ENCODE measurements at regions not wholly inside any gene's neighbourhood (a gene's known extent, or its start where the extent isn't known, plus 50 kb on each side); places are given as distances from the start of the nearest gene placed in this dataset.

- Mint-ChIP-seq H3K4me3 (ENCODE audit: low read depth) (no peak overlapping the region), H3K9me3 (no peaks in the 10 kb centered on the region), H3K27ac (no peak overlapping the region), H3K27me3 (ENCODE audit: low read depth) (no peaks in the 10 kb centered on the region), H3K36me3 (ENCODE audit: low read depth) (no peaks in the 10 kb centered on the region), H3K4me1 (ENCODE audit: low read depth) (peaks cover 1% of the 10 kb centered on the region)
- intact Hi-C loops (cut with micrococcal nuclease), result no loop called here
- no peak for DNase-seq (ENCODE audit: low spot score)
Measured at GRCh38 chr7:91323626-91324158, 59.5 kb downstream of the FZD1 start.

DNA sequence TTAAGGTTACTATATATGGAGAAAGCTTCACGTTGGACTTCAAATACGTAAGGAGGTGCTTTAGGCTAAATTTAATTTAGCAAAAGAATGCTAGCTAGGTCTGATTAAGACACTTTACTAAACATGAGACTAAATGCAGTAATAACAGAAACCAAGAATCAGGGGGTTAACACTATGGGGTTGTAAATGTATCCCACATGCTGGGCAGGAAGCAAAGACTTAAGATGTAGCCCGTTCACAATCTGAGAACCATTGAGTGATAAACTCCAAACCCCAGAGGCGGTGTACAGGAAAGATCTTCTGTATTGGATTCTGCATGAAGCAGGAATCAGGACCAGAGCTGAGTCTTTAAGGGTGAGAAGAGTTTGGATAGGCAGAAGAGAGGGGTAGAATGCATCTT is 60.4 kb downstream of the FZD1 start:
- intact Hi-C loops (cut with micrococcal nuclease), result no loop called here
- no peak overlapping the region for H3K27ac Mint-ChIP-seq
- no peaks in the 10 kb centered on the region for H3K36me3 Mint-ChIP-seq (ENCODE audit: low read depth)
- no peak overlapping the region for H3K4me3 Mint-ChIP-seq (ENCODE audit: low read depth)
- no peaks in the 10 kb centered on the region for H3K9me3 Mint-ChIP-seq
- peaks cover 1% of the 10 kb centered on the region for H3K4me1 Mint-ChIP-seq (ENCODE audit: low read depth)
- H3K27me3 Mint-ChIP-seq (ENCODE audit: low read depth), result no peaks in the 10 kb centered on the region
- no peak for DNase-seq (ENCODE audit: low spot score)

- intact Hi-C loops (cut with micrococcal nuclease), result no loop called here
- H3K4me1 Mint-ChIP-seq (ENCODE audit: low read depth), result peaks cover 1% of the 10 kb centered on the region
- no peak for DNase-seq (ENCODE audit: low spot score)
- H3K9me3 Mint-ChIP-seq, result no peaks in the 10 kb centered on the region
- no peaks in the 10 kb centered on the region for H3K27me3 Mint-ChIP-seq (ENCODE audit: low read depth)
- no peak overlapping the region for H3K4me3 Mint-ChIP-seq (ENCODE audit: low read depth)
- H3K36me3 Mint-ChIP-seq (ENCODE audit: low read depth), result no peaks in the 10 kb centered on the region
- H3K27ac Mint-ChIP-seq, result no peak overlapping the region
Measured at GRCh38 chr7:91325726-91326125, 61.5 kb downstream of the FZD1 start.

DNA sequence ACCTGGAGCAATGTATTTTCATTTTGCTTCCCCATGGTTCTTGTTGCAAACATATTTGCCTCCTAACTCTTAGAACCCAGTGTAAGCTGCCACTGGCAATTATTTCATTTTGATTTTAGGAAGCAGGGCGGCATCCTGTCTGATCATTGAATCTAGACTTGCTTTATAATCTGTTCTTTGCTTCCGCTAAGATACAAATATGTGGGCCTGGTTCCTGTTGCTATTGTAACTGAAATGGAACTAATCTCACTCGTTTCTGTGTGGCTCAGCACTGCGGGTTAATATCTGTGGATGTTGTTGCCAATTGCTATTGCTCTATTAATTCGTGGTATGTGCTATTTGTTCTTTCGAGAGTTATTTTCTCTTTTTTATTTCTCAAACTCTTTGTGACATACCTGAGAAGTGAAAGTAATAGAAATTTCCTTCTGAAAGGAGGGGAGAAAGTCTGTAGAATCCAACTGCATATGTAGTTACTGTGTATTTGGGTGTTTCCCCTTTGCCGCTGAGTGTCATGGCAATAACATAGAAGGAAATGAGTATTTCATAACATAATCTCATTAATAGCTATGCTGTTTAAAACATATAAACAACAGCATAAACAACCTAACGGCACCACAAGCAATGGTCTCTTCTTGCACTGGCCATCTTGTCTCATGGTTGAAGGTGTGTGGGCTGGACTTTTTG is 62.4 kb downstream of the FZD1 start:
- Mint-ChIP-seq H3K27me3 (ENCODE audit: low read depth) (no peaks in the 10 kb centered on the region), H3K4me3 (ENCODE audit: low read depth) (no peak overlapping the region), H3K9me3 (no peaks in the 10 kb centered on the region), H3K36me3 (ENCODE audit: low read depth) (no peaks in the 10 kb centered on the region), H3K27ac (no peak overlapping the region), H3K4me1 (ENCODE audit: low read depth) (peaks cover 1% of the 10 kb centered on the region)
- intact Hi-C loops (cut with micrococcal nuclease), result no loop called here
- DNase-seq (ENCODE audit: low spot score), result no peak

DNA sequence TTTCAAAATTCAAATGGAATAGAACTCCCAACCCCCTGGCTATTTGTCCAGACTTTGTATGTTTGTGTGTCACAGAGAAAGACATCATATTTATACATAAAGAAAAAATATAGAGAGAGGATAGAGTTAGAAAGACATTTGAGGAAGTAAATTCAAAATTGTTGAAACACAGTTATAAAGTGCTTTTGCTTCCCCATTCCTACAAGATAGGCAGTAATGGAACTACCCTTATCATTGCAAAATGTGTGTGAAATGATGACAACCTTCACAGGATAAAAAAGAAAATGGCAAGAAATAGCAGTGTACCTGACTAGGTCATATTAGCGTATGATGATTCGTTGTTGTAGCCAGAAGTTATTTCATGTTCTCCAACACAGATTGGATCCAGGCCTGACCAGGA is 63.1 kb downstream of the FZD1 start:
- H3K27ac Mint-ChIP-seq, result no peak overlapping the region
- peaks cover 1% of the 10 kb centered on the region for H3K4me1 Mint-ChIP-seq (ENCODE audit: low read depth)
- H3K4me3 Mint-ChIP-seq (ENCODE audit: low read depth), result no peak overlapping the region
- H3K9me3 Mint-ChIP-seq, result no peaks in the 10 kb centered on the region
- no peaks in the 10 kb centered on the region for H3K27me3 Mint-ChIP-seq (ENCODE audit: low read depth)
- intact Hi-C loops (cut with micrococcal nuclease), result no loop called here
- no peaks in the 10 kb centered on the region for H3K36me3 Mint-ChIP-seq (ENCODE audit: low read depth)
- DNase-seq (ENCODE audit: low spot score), result no peak

DNA sequence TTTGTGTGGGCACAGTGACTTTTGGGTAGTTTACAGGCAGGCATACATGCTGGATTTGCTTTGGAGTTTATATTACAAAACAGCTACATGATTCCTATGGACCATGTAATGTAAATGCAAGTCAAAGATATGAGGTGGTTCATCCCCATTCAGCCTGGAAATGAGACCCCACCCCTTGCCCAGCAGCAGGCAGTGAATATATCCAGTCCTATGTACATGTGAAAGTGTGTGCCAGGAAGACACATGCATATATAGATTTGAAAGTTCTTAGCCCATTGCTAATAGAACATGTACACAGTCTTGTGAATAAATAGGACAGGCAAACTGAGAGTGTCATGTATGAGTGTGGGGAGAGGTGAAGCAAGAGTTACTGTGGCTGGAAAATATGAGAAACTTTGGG is 65.3 kb downstream of the FZD1 start:
- Mint-ChIP-seq H3K4me3 (ENCODE audit: low read depth) (no peak overlapping the region), H3K9me3 (no peaks in the 10 kb centered on the region), H3K27ac (no peak overlapping the region), H3K27me3 (ENCODE audit: low read depth) (no peaks in the 10 kb centered on the region), H3K36me3 (ENCODE audit: low read depth) (no peaks in the 10 kb centered on the region), H3K4me1 (ENCODE audit: low read depth) (peaks cover 1% of the 10 kb centered on the region)
- DNase-seq (ENCODE audit: low spot score), result no peak
- intact Hi-C loops (cut with micrococcal nuclease), result no loop called here

DNA sequence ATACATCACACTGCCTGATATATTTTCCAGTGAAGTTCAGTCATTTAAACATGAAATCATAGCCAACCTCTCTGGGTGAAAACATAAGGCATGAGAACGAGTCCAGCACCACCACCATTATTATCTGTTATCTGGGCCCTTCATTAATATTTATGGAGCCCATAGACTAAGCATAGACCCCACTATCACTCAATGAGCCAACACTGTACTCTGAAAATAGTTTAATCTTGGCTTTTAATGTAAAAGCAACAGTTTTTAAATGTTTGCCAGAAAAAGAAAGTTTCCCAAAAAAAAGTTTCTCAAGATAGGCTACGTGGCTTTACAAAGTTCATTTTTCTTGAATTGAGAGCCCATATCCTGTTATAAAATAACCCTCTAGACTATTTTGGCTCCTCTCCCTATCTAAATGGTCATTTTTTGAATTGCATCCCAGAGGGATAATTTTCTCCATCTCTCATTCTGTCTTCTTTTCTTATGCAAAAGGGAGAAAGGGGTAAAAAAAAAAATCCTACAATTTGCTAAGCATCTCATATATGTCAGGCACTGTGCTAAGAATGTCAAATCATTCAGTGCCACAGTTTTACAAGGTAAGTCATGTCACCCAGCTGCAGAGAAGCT is 66.1 kb downstream of the FZD1 start:
- H3K9me3 Mint-ChIP-seq, result no peaks in the 10 kb centered on the region
- H3K36me3 Mint-ChIP-seq (ENCODE audit: low read depth), result no peaks in the 10 kb centered on the region
- intact Hi-C loops (cut with micrococcal nuclease), result no loop called here
- H3K27ac Mint-ChIP-seq, result no peak overlapping the region
- H3K4me3 Mint-ChIP-seq (ENCODE audit: low read depth), result no peak overlapping the region
- no peaks in the 10 kb centered on the region for H3K27me3 Mint-ChIP-seq (ENCODE audit: low read depth)
- H3K4me1 Mint-ChIP-seq (ENCODE audit: low read depth), result peaks cover 1% of the 10 kb centered on the region
- no peak for DNase-seq (ENCODE audit: low spot score)

GRCh38 chr7:91330866-91331265 is 66.6 kb downstream of the FZD1 start:
- no peak for DNase-seq (ENCODE audit: low spot score)
- Mint-ChIP-seq H3K4me1 (ENCODE audit: low read depth) (no peaks in the 10 kb centered on the region), H3K9me3 (no peaks in the 10 kb centered on the region), H3K27ac (no peak overlapping the region), H3K36me3 (ENCODE audit: low read depth) (no peaks in the 10 kb centered on the region), H3K27me3 (ENCODE audit: low read depth) (no peaks in the 10 kb centered on the region), H3K4me3 (ENCODE audit: low read depth) (no peak overlapping the region)
- intact Hi-C loops (cut with micrococcal nuclease), result no loop called here

GRCh38 chr7:91336106-91336505 is 71.9 kb downstream of the FZD1 start:
- Mint-ChIP-seq H3K27me3 (ENCODE audit: low read depth) (no peaks in the 10 kb centered on the region), H3K4me1 (ENCODE audit: low read depth) (no peaks in the 10 kb centered on the region), H3K36me3 (ENCODE audit: low read depth) (no peaks in the 10 kb centered on the region), H3K27ac (no peak overlapping the region), H3K4me3 (ENCODE audit: low read depth) (no peak overlapping the region), H3K9me3 (no peaks in the 10 kb centered on the region)
- intact Hi-C loops (cut with micrococcal nuclease), result no loop called here
- DNase-seq (ENCODE audit: low spot score), result no peak

DNA sequence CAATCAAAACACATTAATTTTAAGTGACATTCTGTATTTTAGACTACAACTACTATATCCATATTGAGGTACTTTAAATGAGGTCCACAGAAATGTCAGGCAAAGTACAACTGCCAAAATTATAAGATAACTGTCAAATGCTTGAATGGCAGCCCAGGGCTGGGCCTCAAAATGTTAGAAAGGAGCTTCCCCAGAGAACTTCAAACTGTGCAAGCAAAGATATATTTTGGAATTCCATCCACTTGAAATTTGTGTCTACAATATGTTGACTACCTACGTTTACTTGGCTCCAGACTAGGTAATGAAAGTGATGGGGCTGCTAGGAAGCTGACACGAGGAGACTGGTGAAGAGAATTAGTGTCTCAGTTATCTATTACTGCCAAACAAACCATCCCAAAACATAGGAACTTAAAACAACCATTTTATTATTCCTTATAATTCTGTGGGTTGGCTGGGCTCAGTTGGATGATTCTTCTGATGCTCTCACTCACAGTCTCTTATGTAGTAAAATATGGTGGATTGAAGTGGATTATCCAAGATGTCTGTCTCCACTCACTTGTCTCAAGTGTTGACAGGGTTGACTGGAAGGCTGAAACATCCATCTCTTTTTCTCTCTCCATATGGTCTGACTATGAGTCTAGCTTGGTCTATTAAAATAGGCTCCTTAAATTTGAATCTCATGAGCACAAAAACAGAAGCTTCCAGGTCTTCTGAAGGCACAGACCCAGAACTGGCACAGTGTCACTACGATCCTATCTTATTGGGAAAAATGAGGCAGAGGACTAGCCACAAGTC is 74.2 kb downstream of the FZD1 start:
- Mint-ChIP-seq H3K27me3 (ENCODE audit: low read depth) (no peaks in the 10 kb centered on the region), H3K27ac (no peak overlapping the region), H3K9me3 (no peaks in the 10 kb centered on the region), H3K4me3 (ENCODE audit: low read depth) (no peak overlapping the region), H3K36me3 (ENCODE audit: low read depth) (no peaks in the 10 kb centered on the region), H3K4me1 (ENCODE audit: low read depth) (no peaks in the 10 kb centered on the region)
- intact Hi-C loops (cut with micrococcal nuclease), result no loop called here
- no peak for DNase-seq (ENCODE audit: low spot score)

- no peaks in the 10 kb centered on the region for H3K36me3 Mint-ChIP-seq (ENCODE audit: low read depth)
- no peak overlapping the region for H3K27ac Mint-ChIP-seq
- no peaks in the 10 kb centered on the region for H3K9me3 Mint-ChIP-seq
- no peaks in the 10 kb centered on the region for H3K27me3 Mint-ChIP-seq (ENCODE audit: low read depth)
- intact Hi-C loops (cut with micrococcal nuclease), result no loop called here
- H3K4me3 Mint-ChIP-seq (ENCODE audit: low read depth), result no peak overlapping the region
- DNase-seq (ENCODE audit: low spot score), result no peak
- no peaks in the 10 kb centered on the region for H3K4me1 Mint-ChIP-seq (ENCODE audit: low read depth)
Measured at GRCh38 chr7:91342346-91342745, 78.1 kb downstream of the FZD1 start.

GRCh38 chr7:91343420-91343960 is 79.3 kb downstream of the FZD1 start:
- Mint-ChIP-seq H3K27ac (no peak overlapping the region), H3K36me3 (ENCODE audit: low read depth) (no peaks in the 10 kb centered on the region), H3K9me3 (no peaks in the 10 kb centered on the region), H3K4me1 (ENCODE audit: low read depth) (no peaks in the 10 kb centered on the region), H3K27me3 (ENCODE audit: low read depth) (no peaks in the 10 kb centered on the region), H3K4me3 (ENCODE audit: low read depth) (no peak overlapping the region)
- no peak for DNase-seq (ENCODE audit: low spot score)
- intact Hi-C loops (cut with micrococcal nuclease), result no loop called here
